HG03159 (cell line): ENCODE measurements at regions not wholly inside any gene's neighbourhood (a gene's known extent, or its start where the extent isn't known, plus 50 kb on each side); places are given as distances from the start of the nearest gene placed in this dataset.

Experiments
- ATAC-seq: cut with Tn5 transposase; IDR thresholded peaks from one replicate; pipeline ENCODE4 v1.9.1; 2021; ENCODE audit warnings: mild to moderate bottlenecking, moderate library complexity; ENCODE audit not compliant: unreplicated experiment

DNA sequence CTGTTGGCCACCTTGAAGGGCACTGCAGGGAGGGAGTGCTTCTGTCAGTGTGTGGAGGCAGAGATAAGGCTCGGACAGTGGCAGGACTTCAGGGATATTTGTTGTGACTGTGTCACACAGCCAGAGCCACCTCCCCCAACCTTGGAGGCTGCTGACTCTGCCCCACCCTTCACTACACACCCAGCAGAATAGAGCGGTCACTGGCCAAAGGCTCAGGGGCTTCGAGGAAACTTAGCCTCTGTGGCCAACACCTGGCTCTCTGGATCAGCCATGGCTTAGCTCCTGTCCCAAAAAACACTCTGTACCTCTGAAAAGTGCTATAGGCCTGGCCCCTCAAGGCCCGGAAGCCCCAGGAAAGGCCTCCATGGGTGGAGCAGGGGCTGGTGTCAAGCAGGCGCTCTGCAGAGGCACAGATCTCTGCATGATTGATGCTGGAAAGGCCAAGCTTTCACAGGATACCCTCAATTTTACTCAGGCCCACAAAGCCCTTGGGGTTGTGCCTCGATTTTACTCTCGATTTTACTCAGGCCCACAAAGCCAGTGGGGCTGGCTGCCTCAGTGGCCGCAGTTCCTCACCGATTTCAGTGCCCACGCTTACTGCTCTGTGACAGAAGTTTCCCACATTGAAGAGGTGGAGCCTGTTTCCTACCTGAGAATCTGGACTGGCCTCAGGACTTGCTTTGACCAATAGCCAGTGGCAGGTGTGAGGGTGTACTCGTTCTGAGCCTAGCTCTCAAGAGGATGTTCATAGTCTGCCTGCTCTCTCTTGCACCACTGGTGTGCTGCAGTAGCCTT is 113.2 kb upstream of the GPR26 start:
- ATAC-seq: peak; percentile 42

DNA sequence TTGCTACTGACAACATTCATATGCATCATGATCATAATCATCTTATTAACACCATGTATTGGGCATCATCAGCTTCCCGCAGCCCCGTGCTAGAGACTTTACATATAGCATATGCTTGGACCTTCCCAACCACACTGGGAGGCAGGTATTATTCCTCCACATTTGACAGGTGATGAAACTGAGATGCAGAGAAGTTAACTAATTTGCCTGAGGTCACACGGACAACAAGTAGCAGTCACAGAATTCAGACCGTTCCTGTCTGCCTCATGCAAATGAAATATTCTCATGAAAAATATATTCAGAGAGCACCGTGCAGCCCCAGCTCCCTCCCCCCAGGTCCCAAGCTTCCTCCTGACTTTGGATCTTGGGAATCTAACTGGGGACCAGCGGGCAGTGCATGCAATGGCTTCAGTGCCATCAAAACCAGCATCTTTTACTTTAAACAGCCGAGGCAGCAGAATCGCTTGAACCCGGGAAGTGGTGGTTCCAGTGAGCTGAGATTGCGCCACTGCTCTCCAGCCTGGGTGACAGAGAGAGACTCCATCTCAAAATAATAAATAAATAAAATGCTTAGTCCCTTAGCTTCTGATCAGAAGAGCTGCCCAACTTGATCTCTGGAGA is 112.2 kb upstream of the GPR26 start:
- peak; percentile 41 for ATAC-seq

DNA sequence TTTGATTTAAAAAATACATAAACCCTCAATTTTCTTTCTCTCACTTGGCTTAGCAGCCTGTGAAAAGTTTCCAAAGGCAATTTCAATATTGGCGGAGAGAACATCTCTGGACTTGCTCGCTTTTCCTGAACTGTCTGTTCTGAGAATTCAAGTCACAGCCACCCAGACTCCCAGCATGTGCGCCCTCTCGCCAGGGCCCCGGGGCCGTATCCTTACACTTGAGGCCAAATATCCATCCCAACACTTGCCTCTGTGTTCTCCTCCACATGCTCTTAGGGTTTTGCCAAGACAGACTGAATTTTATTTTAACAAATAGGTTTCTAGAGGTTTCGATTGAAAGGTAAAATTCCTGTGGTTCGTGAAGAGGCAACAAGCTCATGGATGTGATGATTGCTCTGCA is 111.5 kb upstream of the GPR26 start:
- ATAC-seq: no peak

DNA sequence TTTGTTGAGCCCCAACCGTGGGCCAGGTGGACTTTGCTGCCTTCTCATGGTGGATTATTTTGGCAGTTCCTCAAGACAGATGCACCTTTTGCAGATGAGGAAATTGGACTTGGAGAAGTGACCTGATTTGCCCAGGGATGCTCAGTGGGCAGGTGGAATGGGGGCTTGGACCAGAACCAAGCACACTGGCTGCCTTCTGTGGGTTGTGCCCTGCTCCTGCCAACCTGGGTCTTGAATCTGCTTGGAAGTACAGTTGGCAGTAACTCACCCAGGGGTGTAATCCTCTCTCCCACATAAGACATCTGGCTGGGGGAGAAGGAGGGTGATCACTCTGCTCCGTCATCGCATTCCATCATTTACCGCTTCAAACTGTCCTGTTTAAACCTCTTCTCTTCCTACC is 110.5 kb upstream of the GPR26 start:
- ATAC-seq: no peak

DNA sequence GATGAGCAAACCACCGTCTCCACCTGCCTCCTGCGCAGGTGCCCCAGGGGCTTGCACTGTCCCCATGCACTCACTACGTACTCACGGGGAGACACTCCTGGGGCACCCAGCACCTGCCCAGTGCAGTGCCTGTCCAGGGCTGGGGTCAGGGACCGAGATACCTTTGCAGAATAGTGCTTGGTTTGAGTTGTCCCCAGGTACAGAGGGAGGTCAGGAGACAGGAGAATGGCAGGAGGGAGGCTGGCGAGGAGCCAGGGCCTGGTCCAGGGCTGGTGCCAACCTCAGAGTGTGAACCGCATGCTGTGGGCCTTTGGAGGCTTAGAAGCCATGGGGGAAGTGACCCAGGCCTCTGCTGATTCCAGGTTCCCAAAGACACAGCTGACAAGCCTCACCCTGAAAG is 110.1 kb upstream of the GPR26 start:
- no peak for ATAC-seq

DNA sequence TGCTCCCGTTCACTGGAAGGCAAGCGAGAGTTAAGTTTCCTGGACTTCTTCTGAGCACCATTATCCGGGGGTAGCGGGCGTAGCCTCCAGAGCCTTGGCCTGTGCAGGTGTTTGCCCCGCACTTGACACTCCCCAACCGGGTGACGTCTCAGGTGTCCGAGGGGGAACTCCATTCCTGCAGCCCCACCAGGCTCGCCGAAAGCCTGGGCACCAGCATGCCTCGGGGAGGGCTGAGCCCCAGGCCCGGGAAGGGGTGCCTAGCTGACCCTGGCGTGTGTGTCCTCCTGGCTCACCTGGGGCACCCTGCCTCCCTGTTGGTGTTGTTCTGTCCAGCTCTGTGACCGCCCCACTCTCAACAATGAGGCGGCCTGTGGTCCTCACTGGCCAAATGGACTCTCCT is 109.4 kb upstream of the GPR26 start:
- no peak for ATAC-seq

DNA sequence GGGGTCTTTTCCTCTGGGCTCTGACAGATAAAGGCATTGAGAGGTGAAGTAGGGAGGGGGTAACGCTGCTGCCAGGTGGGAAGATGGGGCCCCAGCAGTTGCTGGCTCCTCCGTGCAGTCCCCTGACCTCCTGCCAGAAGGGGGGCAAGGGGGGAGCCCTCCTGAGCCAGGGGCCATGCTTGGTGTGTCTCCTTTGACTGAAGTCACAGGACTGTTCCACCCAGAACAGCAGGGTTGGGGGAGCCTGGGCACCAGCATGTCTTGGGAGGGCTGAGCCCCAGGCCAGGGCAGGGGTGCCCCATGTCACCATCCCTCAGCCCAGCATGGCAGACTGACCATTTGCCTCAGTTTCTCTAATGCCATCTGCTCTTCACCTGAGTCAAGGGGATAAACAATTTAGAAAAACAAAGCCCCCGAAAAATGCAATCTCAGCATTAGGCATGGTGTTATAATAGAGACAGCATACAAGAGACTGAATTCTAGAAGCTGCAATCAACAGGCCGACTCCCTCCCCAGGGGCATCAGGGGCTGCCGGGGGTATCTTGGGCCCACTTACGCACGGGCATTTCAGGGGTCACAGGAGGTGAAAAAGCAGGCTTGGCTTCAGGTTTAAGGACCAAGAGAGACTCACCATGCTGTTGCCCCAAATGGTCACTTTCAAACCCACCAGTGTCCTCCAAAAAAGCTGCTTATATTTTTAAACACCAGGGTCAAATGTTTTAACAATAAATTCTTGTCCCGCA is 108.6 kb upstream of the GPR26 start:
- ATAC-seq: no peak

DNA sequence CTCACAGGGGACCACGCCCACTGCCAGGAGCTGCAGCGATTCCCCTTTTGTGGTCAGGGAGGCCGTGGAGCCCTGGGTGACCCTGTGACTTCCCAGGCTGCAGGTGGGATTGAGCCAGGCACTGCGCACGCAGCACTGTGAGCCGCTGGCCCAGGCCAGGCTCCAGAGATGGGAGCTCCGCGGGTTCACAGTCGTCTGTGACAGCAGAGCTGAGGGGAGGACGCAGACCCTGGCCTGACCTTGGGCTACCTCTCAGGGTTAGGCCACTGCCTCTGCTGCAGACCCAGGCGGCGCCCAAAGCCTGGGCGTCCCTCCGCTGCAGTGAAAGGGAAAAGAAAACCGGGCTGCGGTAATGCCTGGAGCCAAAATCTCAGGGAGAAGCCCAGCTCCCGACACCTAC is 107.5 kb upstream of the GPR26 start:
- no peak for ATAC-seq

DNA sequence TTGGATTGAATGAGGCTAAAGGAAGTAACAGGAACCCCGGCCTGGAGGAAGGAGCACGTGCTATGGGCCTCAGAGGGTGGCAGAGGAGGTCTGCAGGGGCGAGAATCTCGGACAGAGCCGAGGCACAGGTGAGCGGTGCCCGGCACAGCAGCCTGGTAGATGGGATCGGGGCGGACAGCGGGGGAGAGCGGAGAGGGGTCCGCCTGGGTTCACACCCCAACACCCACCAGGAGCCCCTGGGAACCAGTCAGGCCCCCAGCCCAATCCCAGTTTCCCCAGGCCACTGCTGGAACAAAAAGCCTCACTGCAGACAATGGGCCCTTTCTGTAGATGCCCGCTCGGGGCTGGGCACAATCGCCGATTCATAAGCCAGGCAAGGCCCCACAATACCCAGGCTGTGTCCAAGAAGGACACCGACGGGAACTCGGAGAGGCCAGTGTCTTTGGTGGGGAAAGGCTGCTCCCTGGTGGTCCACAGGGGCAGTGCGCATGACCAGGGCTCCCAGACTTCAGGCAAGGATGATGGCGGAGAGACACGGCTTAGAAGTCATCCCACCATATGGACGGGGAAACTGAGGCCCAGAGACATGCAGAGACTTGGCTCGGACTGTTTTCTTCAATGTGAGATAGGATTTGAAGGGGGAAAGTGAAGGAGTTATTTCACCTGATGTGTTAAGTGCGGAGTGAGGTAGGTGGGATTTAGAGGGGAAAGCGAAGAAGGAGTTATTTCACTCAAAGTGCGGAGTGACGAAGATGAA is 106.9 kb upstream of the GPR26 start:
- peak; percentile 56 for ATAC-seq

DNA sequence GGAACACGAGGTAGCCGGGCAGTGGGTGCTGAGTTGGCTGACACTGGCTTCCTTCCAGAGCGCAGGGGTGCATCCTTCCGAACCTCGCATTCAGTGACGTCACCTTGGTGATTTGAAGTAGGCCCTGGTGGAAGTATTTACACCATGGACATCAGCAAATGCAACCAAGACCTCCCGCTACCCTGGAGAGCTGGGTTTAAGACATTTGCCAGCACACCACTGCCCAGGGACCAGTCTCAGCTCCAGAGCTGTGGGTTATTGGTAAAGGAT is 106.4 kb upstream of the GPR26 start:
- ATAC-seq: no peak

DNA sequence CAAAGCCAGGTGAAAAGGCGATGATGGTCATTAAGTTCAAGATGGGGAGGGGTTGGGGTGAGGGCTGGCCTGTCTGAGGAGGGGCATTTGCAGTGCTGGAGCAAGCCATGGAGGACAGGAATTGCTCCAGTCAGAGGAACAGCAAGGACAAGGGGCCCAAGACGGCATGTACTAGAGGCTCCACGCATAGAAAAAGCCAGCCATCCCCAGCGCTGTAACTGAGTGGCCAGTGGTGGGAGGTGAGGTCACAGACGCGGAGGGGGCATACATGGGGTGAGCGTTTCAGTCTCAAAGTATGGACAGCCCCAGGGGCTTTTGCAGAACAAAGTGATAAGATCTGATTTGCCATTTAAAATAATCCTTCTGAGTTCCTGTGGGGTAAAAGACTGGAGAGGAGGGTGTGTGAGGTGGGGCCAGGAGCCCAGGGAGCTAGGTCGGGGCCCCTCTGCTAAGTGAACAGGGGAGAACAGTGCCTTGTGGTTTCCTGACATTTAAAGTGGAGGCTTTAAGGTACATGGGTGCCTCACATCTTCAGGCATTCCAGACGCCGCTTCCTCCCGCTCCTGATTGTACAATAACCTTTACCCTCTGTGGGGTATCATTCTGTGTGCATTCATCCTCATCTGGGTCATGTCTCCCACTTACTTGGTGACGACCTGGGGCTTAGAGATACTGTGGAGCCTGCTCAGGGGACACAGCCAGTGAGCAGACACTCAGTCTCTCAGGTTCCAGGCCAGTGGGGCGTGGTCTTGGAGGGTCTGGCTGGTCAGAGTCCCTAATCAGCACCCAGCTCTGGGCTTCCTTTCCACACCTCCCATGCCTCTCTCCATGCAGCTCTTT is 105.6 kb upstream of the GPR26 start:
- no peak for ATAC-seq

DNA sequence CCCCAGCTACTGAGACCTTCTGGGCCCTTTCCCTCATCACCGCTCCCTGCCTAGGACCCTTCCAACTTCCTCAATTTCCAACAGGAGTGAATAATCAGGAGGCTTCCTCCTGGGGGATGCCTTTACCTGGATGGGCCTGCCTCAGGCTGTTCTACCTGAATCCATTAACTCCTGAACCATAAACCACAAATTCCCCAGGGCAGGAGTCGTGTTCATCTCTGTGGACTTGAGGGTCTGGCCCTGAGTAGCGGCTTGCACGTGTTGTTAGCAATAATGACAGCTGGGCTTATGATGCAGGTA is 105.1 kb upstream of the GPR26 start:
- ATAC-seq: no peak

DNA sequence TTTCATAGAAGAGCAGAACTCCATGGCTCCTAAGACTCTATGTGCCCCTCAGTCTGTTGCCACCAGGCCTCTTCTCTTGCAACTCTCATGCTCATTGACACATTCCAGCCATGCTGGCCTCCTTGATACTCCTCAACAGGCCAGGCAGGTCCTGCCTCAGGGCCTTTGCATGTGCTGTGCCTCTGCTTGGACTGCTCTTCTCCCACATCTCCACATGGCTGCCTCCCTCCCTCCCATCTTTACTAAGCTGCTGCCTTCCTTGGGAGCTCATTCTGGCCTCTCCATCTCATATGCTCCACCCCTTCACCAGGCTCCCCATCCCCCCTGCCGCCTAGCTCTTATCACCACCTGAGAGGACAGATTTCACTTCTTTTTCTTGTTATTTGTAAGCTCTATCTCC is 103.8 kb upstream of the GPR26 start:
- ATAC-seq: no peak

DNA sequence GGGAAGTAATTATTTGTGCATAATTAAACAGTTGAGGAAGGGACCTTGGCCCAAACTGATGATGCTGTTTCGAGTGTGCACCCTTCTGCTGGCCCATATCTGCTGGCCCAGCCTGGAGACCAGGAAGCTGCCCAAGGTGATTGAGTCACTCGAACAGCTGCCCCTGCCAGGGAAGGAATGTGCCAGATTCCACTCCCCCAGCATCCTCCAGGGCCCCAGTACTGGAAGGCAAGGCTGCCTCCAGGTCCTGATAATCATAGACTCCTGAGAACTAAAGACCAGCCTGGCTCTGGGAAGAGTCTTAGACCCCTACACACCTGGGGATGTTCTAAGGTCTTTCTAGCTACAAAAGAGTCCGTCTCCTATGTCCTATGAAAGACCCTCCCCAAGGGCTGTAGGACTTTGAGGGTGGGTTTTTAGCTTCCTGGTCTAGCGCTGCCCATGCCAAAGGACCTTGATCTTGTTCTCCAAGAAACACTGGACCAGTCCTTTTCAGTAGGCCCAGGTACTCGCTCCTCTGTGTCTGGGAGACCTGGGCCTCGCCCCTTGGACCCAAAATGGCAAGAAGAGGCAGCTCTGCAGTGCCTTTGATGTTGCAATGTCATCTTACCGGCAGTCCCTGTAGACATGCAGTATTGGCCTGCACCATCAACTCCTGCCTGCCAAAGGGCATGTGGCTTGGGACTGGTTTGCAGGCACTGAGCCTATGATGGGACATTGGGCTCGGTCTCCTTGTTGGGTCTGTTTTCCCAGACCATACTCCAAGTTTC is 103.2 kb upstream of the GPR26 start:
- no peak for ATAC-seq

DNA sequence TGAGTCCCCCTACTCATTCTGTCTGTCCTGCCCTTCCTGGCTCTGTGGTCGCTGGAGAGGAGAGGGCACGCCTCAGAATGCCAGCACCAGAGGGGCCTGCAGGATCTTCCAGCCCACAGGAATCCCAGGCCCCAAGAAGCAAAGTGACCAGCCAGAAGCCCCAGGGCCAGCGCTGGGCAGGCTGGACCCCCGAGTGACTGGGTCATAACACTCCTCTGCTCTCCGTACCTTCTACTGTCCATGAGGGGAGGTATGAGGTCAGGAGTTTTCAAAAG is 102.6 kb upstream of the GPR26 start:
- no peak for ATAC-seq

DNA sequence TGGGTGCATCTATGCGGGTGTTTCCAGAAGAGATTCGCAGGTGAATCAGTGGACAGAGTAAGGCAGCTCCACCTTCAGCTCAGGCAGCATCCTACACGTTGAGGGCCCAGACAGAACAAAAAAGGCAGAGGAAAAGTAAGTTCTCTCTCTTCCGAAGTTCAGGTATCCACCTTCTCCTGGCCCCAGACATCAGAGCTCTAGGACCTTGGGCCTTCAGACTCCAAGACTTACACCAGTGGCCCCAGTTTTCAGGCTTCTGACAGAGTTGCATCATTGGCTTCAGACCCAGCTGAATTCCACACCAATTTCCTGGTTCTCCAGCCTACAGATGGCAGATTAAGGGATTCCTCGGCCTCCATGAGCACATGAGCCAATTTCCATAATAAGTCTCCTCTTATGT is 102.2 kb upstream of the GPR26 start:
- no peak for ATAC-seq

DNA sequence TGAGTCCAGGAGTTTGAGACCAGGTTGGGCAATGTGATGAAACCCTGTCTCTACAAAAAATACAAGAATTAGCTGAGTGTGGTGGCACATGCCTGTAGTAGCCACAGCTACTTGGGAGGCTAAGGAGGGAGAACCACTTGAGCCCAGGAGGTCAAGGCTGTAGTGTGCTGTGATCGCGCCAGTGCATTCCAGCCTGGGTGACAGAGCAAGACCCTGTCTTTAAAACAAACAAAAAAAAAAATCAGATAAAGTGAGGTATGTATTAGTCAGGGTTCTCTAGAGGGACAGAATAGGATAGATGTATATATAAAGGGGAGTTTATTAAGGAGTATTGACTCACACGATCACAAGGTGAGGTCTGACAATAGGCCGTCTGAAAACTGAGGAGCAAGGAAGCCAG is 101.5 kb upstream of the GPR26 start:
- ATAC-seq: no peak

DNA sequence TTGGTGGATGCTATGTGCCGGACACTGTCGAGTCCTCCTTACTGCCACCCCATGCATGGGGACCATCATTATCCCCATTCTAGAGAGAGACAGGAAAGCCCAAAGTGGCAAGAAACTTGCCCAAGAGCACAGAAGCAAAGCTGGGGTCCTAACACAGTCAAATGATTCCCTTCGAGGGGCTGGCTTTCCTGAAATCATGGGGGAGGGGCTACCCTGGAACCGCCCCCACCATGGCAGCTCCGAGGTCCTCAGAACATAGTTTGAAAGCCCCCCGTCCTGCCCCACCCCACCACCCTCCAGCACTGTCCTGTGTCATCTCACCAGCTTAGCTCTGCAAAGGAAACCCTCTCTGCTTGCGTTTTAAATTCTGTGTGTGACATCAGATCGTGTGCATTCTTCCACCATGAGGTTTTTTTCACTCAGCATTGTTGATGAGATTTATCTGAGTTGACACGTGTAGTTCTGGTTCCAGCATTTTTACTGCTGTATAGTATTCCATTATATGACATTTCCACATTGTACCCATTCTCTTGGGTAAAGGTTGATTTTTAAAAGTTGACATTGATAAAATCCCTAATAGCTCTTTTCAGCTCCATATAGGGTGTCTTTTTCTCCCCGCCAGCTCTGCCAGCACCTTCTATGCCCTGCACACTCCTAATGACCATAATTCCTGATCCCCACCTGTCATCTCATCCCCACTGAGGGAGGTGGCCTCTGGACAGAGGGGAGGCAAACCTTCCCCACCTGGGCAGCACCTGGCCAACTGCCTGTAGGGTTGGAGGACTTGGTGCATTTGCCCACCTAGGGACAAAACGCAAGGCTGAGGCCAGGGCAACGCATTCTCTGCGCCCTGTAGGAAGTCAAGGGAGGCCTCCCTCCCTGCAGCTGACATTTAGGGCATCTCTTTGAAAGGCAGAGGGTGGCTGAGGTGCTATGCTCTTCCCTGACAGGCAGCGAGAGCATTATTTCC is 100.2 kb upstream of the GPR26 start:
- no peak for ATAC-seq

DNA sequence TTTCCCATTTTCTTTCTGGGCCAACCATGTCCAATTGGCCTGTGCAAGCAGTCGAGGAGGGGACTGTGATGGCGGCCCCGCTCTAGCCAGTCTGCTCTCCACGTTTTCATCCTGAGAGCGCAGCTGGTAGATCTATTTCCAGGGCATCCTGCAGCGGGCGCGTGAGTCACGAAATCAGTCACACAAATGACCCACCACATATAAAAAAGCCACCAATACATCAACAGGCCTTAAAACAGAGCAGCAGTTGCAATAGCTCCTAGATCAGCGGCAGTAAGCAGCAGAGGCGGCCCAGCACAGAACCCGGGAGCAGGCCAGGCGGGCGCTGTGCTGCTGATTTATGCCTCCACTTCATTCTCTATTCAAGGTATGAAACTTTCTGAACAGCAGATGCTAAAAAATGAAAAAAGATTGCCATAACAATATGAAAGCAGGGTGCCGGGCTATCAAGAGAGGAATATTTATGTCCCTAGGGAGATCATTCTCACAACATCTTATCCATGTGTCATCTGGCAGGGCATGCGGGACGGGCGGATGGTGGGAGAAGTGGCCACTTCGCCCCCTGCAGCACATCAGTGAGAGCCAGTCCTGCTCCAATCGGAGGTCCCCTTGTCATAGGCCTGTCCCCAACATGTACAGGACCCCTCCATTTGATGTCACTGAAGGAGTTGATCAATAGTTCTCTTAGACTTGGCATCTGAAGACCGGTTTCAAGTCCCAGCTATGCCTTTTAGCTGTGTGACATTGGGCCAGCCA is 98.0 kb upstream of the GPR26 start:
- no peak for ATAC-seq
